CD4-positive, alpha-beta T cell treated with Interleukin-10 for 1 hour (primary cell): ENCODE measurements at regions not wholly inside any gene's neighbourhood (a gene's known extent, or its start where the extent isn't known, plus 50 kb on each side); places are given as distances from the start of the nearest gene placed in this dataset.
"Not testable (repeated sequence)": the region's sequence is repeated elsewhere in the genome, so short reads cannot be mapped to it uniquely, and the experiment has no call there.

Source experiments
- DNase-seq: peaks from one replicate; pipeline ENCODE4 v3.0.0-alpha.2; 2020

GRCh38 chr7:85287106-85287825 lies 100.4 kb upstream of the SEMA3D start:
- DNase-seq: no peak

GRCh38 chr7:85286446-85286845 lies 99.6 kb upstream of the SEMA3D start:
- no peak for DNase-seq

- no peak for DNase-seq
These were observed 98.7 kb upstream of the SEMA3D start for GRCh38 chr7:85285527-85285926.

GRCh38 chr7:85275204-85275603 lies 88.3 kb upstream of the SEMA3D start:
- no peak for DNase-seq

GRCh38 chr7:85274454-85274853 lies 87.6 kb upstream of the SEMA3D start:
- no peak for DNase-seq

- DNase-seq: no peak
These were observed 76.0 kb upstream of the SEMA3D start for GRCh38 chr7:85262891-85263290.

GRCh38 chr7:85261336-85261735 lies 74.5 kb upstream of the SEMA3D start:
- DNase-seq: no peak

GRCh38 chr7:85249787-85250186 lies 62.9 kb upstream of the SEMA3D start:
- not testable (repeated sequence) for DNase-seq

GRCh38 chr7:85239109-85239508 lies 52.3 kb upstream of the SEMA3D start:
- DNase-seq: no peak

GRCh38 chr7:85237721-85238120 lies 50.9 kb upstream of the SEMA3D start:
- DNase-seq: no peak
